GM21786 (cell line): ENCODE measurements at regions not wholly inside any gene's neighbourhood (a gene's known extent, or its start where the extent isn't known, plus 50 kb on each side); places are given as distances from the start of the nearest gene placed in this dataset.
"Not testable (repeated sequence)": the region's sequence is repeated elsewhere in the genome, so short reads cannot be mapped to it uniquely, and the experiment has no call there.

Experiments
- ATAC-seq: cut with Tn5 transposase; IDR thresholded peaks from one replicate; pipeline ENCODE4 v1.9.1; 2021; ENCODE audit not compliant: unreplicated experiment

- no peak for ATAC-seq
Observed at GRCh38 chrX:85808217-85808616, 239.1 kb downstream of the CHM start.

GRCh38 chrX:85772391-85772790, 275.0 kb downstream of the CHM start:
- not testable (repeated sequence) for ATAC-seq

GRCh38 chrX:85765651-85766050, 281.7 kb downstream of the CHM start:
- ATAC-seq = no peak

- not testable (repeated sequence) for ATAC-seq
Observed at GRCh38 chrX:85723025-85723424, 324.3 kb downstream of the CHM start.

DNA sequence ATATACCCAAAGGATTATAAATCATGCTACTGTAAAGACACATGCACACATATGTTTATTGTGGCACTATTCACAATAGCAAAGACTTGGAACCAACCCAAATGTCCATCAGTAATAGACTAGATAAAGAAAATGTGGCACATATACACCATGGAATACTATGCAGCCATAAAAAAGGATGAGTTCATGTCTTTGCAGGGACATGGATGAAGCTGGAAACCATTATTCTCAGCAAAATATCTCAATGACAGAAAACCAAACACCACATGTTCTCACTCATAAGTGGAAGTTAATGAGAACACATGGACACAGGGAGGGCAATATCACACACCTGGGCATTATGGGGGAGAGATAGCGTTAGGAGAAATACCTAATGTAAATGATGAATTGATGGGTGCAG, 323.8 kb upstream of the POF1B start:
- ATAC-seq = not testable (repeated sequence)

- no peak for ATAC-seq
Observed at GRCh38 chrX:85698921-85699320, 319.5 kb upstream of the POF1B start.

- ATAC-seq = no peak
Observed at GRCh38 chrX:85685843-85686242, 306.4 kb upstream of the POF1B start.

GRCh38 chrX:85666471-85666870, 287.0 kb upstream of the POF1B start:
- ATAC-seq = no peak

DNA sequence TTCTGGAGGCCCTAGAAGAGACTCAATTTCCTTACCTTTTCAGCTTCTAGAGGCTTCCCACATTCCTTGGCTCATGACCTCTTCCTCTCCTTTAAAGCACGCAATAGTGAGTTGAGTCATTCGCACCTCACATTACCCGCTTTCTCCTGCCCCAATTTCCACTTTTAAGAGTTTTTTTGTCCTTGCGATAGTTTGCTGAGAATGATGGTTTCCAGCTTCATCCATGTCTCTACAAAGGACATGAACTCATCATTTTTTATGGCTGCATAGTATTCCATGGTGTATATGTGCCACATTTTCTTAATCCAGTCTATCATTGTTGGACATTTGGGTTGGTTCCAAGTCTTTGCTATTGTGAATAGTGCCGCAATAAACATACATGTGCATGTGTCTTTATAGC, 284.5 kb upstream of the POF1B start:
- ATAC-seq = not testable (repeated sequence)

- no peak for ATAC-seq
Observed at GRCh38 chrX:85630901-85631300, 251.4 kb upstream of the POF1B start.

GRCh38 chrX:85627363-85627762, 247.9 kb upstream of the POF1B start:
- ATAC-seq = no peak

DNA sequence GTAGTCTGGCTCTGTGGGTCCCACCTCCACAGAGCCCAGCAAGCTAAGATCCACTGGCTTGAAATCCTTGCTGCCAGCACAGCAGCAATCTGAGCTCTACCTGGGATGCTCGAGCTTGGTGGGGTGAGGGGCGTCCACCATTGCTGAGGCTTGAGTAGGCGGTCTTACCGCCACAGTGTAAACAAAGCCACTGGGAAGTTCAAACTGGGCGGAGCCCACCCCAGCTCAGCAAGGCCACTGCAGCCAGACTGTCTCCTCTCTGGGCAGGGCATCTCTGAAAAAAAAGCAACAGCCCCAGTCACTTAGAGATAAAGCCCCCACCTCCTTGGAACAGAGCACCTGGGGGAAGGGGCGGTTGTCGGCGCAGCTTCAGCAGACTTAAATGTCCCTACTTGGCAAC, 243.2 kb upstream of the POF1B start:
- no peak for ATAC-seq

DNA sequence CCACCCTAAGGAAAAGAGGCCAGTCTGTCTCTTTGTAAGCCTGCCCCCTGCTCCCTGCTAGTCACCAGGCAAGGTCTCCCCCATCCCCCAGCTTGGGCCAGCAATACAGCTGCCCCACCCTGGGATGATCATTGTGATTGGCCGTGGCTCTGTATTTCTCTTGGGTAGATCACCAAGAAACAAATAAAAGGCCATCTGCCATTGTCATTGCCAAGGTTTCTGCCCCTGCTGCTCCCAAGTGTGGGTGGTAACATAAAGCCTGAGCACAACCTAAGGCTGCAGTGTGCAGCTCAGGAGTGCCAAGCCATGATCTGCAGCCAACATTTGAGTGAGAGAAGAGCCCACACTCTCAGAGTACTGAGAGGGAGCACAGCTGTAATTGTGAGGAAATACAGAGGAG, 241.0 kb upstream of the POF1B start:
- no peak for ATAC-seq

DNA sequence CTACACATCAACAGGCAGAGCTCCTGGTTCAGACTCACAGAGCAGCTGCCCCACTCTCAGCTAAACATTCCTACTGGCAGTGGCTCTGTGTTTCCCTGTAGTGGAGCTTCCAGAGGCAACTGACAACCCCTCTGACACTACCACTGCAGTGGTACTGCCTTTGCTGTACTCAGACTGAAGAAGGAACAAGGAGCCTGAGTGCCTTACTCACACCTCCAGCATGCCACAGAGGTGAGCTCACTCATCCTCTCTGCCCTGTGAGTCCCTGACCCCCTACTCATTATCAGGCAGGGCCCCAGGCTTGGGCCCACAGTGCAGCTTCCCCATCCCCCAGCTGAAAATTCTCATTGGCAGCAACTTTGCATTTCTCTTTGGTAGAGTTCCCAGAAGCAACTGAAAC, 240.5 kb upstream of the POF1B start:
- no peak for ATAC-seq

DNA sequence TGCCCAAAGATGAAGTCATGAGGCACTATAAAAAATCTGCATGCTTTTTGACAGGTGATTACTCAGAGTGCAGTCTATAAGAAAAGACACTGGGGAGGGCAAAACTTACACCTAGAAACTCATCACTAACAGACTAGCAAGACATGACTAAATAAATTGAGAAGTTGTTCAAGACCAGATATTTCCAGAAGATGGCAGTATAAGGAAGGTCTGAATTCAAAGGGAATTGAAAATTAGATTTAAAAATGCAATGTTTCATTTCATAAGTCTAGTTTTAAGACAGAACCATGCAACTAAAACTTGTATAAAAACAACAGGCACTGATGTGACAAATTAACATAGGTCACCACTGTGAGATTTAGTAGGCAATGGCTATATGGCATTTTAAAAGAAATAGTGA, 232.5 kb upstream of the POF1B start:
- ATAC-seq = peak; percentile 58

DNA sequence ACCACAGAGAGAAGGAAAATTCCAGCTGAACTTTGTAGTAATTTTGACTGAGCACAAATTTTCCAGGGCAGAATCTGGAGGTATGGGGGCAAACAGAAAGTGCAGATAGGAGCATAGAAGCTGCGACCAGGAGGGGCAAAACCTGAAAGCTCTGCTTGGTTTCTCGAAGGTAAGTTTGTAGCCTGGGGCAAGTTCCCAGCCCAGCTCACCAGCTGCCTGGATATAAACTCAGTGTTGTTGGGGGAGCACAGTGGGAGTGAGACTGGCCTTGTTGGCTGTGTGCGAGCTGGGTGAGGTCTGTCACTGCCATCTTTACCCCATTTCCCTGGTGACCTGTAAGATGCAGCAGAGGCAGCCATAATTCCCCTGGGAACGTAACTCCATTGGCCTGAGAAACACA, 213.5 kb upstream of the POF1B start:
- ATAC-seq = no peak

DNA sequence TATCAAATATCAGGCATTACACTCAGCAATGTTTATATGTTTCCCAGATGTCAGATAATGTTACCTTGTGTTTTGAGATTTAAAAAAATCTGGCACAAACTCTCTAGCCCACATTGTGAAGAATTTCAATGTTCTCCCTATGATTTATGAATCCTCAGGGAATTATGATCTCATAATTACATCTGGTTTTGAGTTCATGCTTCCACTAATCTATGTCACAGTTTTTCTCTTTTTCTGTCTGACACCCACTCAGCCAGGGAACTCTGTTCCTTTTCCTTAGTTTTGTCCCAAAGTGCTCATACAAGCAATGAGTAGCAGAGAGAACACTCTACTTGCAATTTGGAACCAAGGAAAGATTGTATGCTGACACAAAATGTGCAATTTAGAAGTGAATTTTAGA, 212.1 kb upstream of the POF1B start:
- no peak for ATAC-seq

- ATAC-seq = no peak
Observed at GRCh38 chrX:85590638-85591037, 211.2 kb upstream of the POF1B start.

DNA sequence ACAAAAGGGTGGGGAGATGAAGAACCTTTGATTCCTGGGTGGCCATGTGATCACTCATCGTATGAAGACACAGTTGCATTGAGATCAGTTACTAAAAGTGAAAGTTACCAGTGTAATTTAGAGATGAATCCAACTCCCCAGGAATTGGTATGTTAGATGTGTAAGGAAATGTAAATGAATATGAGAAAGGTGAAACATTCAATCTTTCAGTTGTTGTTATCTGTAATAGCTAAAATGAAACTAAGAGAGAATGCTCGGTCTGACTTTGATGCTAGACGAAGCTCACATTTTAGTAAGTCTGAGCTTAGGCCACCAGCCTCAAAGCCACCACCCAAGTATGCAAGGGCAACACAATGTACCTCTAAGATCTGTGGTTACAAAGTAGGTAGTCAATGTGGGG, 194.3 kb upstream of the POF1B start:
- no peak for ATAC-seq

GRCh38 chrX:85570496-85570895, 191.0 kb upstream of the POF1B start:
- no peak for ATAC-seq

- no peak for ATAC-seq
Observed at GRCh38 chrX:85569686-85570085, 190.2 kb upstream of the POF1B start.

GRCh38 chrX:85569096-85569495, 189.6 kb upstream of the POF1B start:
- ATAC-seq = no peak

- no peak for ATAC-seq
Observed at GRCh38 chrX:85561231-85561630, 181.8 kb upstream of the POF1B start.

GRCh38 chrX:85544609-85545008, 165.1 kb upstream of the POF1B start:
- no peak for ATAC-seq
